ENCODE measurements at regions not wholly inside any gene's neighbourhood (a gene's known extent, or its start where the extent isn't known, plus 50 kb on each side); places are given as distances from the start of the nearest gene placed in this dataset.

- no peak for TF ChIP-seq CTCF (IDR thresholded peaks at IDR 0.05)
- H3K4me1 ChIP-seq (ENCODE audit: control insufficient read depth in 1 of 2, insufficient read depth in 1 of 2, low read depth in 1 of 2, low read length in 1 of 2) = no peaks in the 10 kb centered on the region
- H3K4me3 ChIP-seq (ENCODE audit: low read depth in 1 of 2, low read length in 1 of 2) = no peak overlapping the region
- no peaks in the 10 kb centered on the region for H3K36me3 ChIP-seq
- no peaks in the 10 kb centered on the region for H3K27me3 ChIP-seq
- H3K9me3 ChIP-seq = no peaks in the 10 kb centered on the region
- no peak overlapping the region for H3K27ac ChIP-seq
These were observed 64.0 kb upstream of the SGK1 start for GRCh38 chr6:134381959-134382358.

GRCh38 chr6:134379599-134379998 is 61.7 kb upstream of the SGK1 start:
- no peaks in the 10 kb centered on the region for H3K36me3 ChIP-seq
- no peak for TF ChIP-seq CTCF (IDR thresholded peaks at IDR 0.05)
- no peaks in the 10 kb centered on the region for H3K9me3 ChIP-seq
- H3K4me3 ChIP-seq (ENCODE audit: low read depth in 1 of 2, low read length in 1 of 2) = no peak overlapping the region
- no peak overlapping the region for H3K27ac ChIP-seq
- peaks cover 16 to 20% of the 10 kb centered on the region in 2 experiments for H3K4me1 ChIP-seq (ENCODE audit: control insufficient read depth in 1 of 2, insufficient read depth in 1 of 2, low read depth in 1 of 2, low read length in 1 of 2)
- no peaks in the 10 kb centered on the region for H3K27me3 ChIP-seq

GRCh38 chr6:134379076-134379475 is 61.2 kb upstream of the SGK1 start:
- peaks cover 21 to 25% of the 10 kb centered on the region in 2 experiments for H3K4me1 ChIP-seq (ENCODE audit: control insufficient read depth in 1 of 2, insufficient read depth in 1 of 2, low read depth in 1 of 2, low read length in 1 of 2)
- no peaks in the 10 kb centered on the region for H3K36me3 ChIP-seq
- TF ChIP-seq CTCF (IDR thresholded peaks at IDR 0.05) = no peak
- H3K27ac ChIP-seq = no peak overlapping the region
- H3K27me3 ChIP-seq = no peaks in the 10 kb centered on the region
- no peaks in the 10 kb centered on the region for H3K9me3 ChIP-seq
- H3K4me3 ChIP-seq (ENCODE audit: low read depth in 1 of 2, low read length in 1 of 2) = no peak overlapping the region

GRCh38 chr6:134378426-134378825 is 60.5 kb upstream of the SGK1 start:
- TF ChIP-seq CTCF (IDR thresholded peaks at IDR 0.05) = no peak
- Histone ChIP-seq H3K4me1 (ENCODE audit: control insufficient read depth in 1 of 2, insufficient read depth in 1 of 2, low read depth in 1 of 2, low read length in 1 of 2) (peaks cover 27 to 31% of the 10 kb centered on the region in 2 experiments), H3K9me3 (no peaks in the 10 kb centered on the region), H3K27ac (no peak overlapping the region), H3K36me3 (no peaks in the 10 kb centered on the region), H3K4me3 (ENCODE audit: low read depth in 1 of 2, low read length in 1 of 2) (no peak overlapping the region), H3K27me3 (no peaks in the 10 kb centered on the region)

- Histone ChIP-seq H3K27me3 (no peaks in the 10 kb centered on the region), H3K4me3 (ENCODE audit: low read depth in 1 of 2, low read length in 1 of 2) (no peak overlapping the region), H3K36me3 (no peaks in the 10 kb centered on the region), H3K27ac (no peak overlapping the region), H3K4me1 (ENCODE audit: control insufficient read depth in 1 of 2, insufficient read depth in 1 of 2, low read depth in 1 of 2, low read length in 1 of 2) (peaks cover 44 to 48% of the 10 kb centered on the region in 2 experiments), H3K9me3 (no peaks in the 10 kb centered on the region)
- TF ChIP-seq CTCF (IDR thresholded peaks at IDR 0.05) = no peak
These were observed 58.9 kb upstream of the SGK1 start for GRCh38 chr6:134376785-134377184.

GRCh38 chr6:134375220-134375580 is 57.3 kb upstream of the SGK1 start:
- Histone ChIP-seq H3K9me3 (no peaks in the 10 kb centered on the region), H3K27me3 (no peaks in the 10 kb centered on the region), H3K27ac (peak overlapping the region; percentile 99), H3K36me3 (no peaks in the 10 kb centered on the region), H3K4me1 (ENCODE audit: control insufficient read depth in 1 of 2, insufficient read depth in 1 of 2, low read depth in 1 of 2, low read length in 1 of 2) (peaks cover 48 to 56% of the 10 kb centered on the region in 2 experiments), H3K4me3 (ENCODE audit: low read depth in 1 of 2, low read length in 1 of 2) (no peak overlapping the region)
- TF ChIP-seq CTCF (IDR thresholded peaks at IDR 0.05) = no peak
